Duodenal mucosa (tissue), 2 donors: ENCODE measurements at regions not wholly inside any gene's neighbourhood (a gene's known extent, or its start where the extent isn't known, plus 50 kb on each side); places are given as distances from the start of the nearest gene placed in this dataset.

Source experiments
- H3K27ac ChIP-seq: one replicate; pipeline ENCODE4 v1.7.0; 2013; ENCODE audit warnings: low read depth, low read length
- H3K27me3 ChIP-seq, 2 donors: one replicate each; pipeline ENCODE4 v1.7.0; 2013; ENCODE audit warnings: low read length in 2 of 2, control low read depth in 1 of 2; ENCODE audit not compliant: insufficient read depth in 2 of 2, control insufficient read depth in 1 of 2
- H3K36me3 ChIP-seq, 2 donors: one replicate each; pipeline ENCODE4 v1.7.0; 2013; ENCODE audit warnings: low read length in 2 of 2, control low read depth in 1 of 2; ENCODE audit not compliant: insufficient read depth in 2 of 2, control insufficient read depth in 1 of 2
- H3K4me1 ChIP-seq, 2 donors: one replicate each; pipeline ENCODE4 v1.7.0; 2013; ENCODE audit warnings: low read length in 2 of 2, control low read depth in 1 of 2; ENCODE audit not compliant: insufficient read depth in 2 of 2, control insufficient read depth in 1 of 2
- H3K4me3 ChIP-seq, 2 donors: one replicate each; pipeline ENCODE4 v1.7.0; 2013; ENCODE audit warnings: low read length in 2 of 2, low read depth in 1 of 2
- H3K9ac ChIP-seq, 2 donors: one replicate each; pipeline ENCODE4 v1.7.0; 2013; ENCODE audit warnings: low read length in 2 of 2, low read depth in 1 of 2
- H3K9me3 ChIP-seq, 2 donors: one replicate each; pipeline ENCODE4 v1.7.0; 2013; ENCODE audit warnings: low read length in 2 of 2, control low read depth in 1 of 2; ENCODE audit not compliant: control insufficient read depth in 1 of 2

DNA sequence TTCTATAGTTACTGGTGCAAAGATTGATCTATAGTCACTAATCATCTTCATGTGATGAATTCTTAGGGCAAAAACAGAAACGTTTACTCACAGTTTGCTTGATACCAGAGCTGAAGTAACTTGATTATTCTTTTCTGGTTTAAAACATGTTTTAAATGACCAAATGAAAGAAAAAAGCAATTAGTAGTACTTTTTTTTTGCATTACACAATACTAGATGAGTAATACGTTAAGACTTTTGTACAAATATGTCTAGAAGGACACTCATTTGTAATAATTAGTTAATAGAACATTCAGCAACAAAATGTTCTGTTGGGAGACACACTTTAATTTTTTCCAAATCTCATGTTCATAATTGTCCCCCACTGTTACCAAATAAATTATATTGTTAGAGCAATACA is 523.2 kb downstream of the SOX2 start:
- H3K9me3 ChIP-seq = no peaks in the 10 kb centered on the region
- no peaks in the 10 kb centered on the region for H3K36me3 ChIP-seq
- H3K9ac ChIP-seq = no peak overlapping the region
- no peaks in the 10 kb centered on the region for H3K4me1 ChIP-seq
- no peak overlapping the region for H3K27ac ChIP-seq
- no peak overlapping the region for H3K4me3 ChIP-seq
- H3K27me3 ChIP-seq = peaks cover 0 to 4% of the 10 kb centered on the region in 2 donors

DNA sequence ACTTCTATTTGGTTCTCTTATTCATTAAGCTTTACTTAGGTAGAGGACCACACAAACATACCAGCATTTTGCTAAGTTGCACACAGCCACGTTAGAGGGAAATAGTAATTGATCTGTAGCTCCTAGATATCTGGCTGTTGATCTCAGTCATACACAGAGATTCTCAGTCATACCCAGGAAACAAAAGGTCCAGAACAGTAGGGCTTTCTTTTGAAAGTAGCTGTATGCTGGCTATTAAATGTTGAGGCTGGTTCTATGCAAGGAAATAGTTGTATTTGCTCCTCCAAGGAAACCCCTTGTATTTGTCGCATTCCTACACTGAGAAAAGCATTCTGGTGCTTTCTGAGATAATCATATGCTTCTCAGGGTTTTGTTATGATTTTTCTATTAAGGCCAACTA is 523.8 kb downstream of the SOX2 start:
- no peaks in the 10 kb centered on the region for H3K9me3 ChIP-seq
- no peak overlapping the region for H3K27ac ChIP-seq
- H3K36me3 ChIP-seq = no peaks in the 10 kb centered on the region
- peaks cover 0 to 4% of the 10 kb centered on the region in 2 donors for H3K27me3 ChIP-seq
- H3K9ac ChIP-seq = no peak overlapping the region
- no peaks in the 10 kb centered on the region for H3K4me1 ChIP-seq
- no peak overlapping the region for H3K4me3 ChIP-seq

DNA sequence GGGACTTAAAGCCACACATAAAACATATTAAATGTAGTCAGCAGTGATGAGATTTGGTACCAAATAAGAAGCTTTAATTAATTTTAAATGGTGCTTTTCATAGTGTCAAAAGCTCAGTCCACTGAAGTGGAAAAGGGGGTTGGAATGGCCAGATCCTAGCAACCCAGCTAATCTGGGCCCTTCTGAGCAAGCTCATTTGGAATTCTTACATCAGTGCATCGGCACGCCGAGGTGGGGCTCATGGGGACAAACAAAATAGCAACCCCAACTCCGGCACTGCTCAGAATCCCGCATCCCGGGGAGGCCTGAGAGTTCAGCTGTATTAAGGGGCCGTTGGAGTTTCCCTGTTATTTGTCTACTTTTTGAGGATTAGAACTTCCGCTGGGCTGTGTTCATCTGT is 526.4 kb downstream of the SOX2 start:
- Histone ChIP-seq H3K4me1 (no peaks in the 10 kb centered on the region), H3K4me3 (no peak overlapping the region), H3K9me3 (no peaks in the 10 kb centered on the region), H3K9ac (no peak overlapping the region), H3K27ac (no peak overlapping the region), H3K36me3 (no peaks in the 10 kb centered on the region), H3K27me3 (peaks cover 0 to 4% of the 10 kb centered on the region in 2 donors)

DNA sequence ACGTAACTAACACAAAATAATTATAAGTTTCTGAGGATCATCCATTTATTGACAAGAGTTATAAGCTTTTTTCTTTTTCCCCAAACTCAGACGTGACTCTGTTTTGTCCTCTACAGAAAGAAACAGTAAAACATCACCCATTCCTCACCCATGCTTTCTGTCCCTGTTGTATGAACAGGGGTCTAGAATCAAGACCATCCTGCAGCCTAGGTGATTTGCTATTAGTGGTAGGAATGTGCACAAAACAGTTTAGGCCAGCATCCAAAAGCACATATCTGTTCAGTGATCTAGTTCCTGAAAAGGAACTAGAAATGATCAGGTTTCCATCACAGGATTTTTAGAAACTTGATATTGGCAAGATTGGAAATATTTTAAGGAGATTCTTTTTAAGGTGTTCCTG is 527.6 kb downstream of the SOX2 start:
- Histone ChIP-seq H3K27me3 (peaks cover 0 to 4% of the 10 kb centered on the region in 2 donors), H3K4me1 (peaks cover 0 to 4% of the 10 kb centered on the region in 2 donors), H3K27ac (no peak overlapping the region), H3K4me3 (no peak overlapping the region), H3K9me3 (no peaks in the 10 kb centered on the region), H3K9ac (no peak overlapping the region), H3K36me3 (no peaks in the 10 kb centered on the region)

DNA sequence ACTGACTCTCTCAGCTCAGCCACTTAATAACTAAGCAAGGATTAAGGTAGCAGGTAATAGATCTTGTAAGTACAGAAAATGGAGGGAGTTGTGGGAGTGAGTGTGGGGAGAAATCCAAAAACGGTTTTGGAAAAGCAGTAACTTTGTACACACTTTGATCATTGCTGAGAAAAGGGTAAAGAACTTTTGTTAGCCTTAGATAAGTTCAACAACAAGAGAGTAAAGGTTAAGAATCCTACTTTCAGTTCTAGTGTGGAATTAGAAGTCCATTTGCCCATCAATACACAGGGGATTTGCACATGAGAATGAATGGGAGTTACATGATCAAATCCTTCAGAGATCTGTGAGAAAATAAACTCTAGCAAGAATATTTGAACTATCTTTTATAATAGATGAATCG is 528.7 kb downstream of the SOX2 start:
- H3K27ac ChIP-seq = no peak overlapping the region
- H3K9me3 ChIP-seq = no peaks in the 10 kb centered on the region
- peaks cover 0 to 4% of the 10 kb centered on the region in 2 donors for H3K27me3 ChIP-seq
- H3K4me1 ChIP-seq = peaks cover 0 to 7% of the 10 kb centered on the region in 2 donors
- H3K4me3 ChIP-seq = no peak overlapping the region
- no peak overlapping the region for H3K9ac ChIP-seq
- H3K36me3 ChIP-seq = no peaks in the 10 kb centered on the region

DNA sequence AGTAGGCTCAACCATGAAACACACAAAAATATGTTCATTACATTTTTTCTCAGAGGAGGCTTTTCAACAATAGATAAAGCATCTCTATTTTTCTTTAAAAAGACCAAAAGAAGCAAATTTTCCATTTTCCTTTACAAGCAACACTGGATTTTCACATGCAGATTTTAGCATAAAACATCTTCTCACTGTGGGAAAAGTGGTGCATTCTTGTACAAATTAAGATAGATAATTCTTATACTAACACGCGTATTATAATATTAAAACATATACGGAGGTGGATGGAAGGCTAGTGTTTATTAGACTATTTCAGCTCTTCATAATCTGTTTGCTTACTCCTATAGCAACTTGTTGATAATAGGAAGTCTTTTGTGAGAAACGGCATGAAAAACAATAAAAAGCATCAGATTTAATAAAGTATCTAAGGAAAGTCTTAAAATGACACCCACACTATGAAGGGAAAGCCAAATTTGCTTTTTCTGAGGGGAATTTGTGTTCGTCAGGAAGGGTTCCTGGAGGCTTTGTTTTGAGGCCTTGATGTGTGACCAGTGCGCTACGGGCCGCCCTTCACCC is 529.6 kb downstream of the SOX2 start:
- no peak overlapping the region for H3K9ac ChIP-seq
- H3K4me3 ChIP-seq = no peak overlapping the region

DNA sequence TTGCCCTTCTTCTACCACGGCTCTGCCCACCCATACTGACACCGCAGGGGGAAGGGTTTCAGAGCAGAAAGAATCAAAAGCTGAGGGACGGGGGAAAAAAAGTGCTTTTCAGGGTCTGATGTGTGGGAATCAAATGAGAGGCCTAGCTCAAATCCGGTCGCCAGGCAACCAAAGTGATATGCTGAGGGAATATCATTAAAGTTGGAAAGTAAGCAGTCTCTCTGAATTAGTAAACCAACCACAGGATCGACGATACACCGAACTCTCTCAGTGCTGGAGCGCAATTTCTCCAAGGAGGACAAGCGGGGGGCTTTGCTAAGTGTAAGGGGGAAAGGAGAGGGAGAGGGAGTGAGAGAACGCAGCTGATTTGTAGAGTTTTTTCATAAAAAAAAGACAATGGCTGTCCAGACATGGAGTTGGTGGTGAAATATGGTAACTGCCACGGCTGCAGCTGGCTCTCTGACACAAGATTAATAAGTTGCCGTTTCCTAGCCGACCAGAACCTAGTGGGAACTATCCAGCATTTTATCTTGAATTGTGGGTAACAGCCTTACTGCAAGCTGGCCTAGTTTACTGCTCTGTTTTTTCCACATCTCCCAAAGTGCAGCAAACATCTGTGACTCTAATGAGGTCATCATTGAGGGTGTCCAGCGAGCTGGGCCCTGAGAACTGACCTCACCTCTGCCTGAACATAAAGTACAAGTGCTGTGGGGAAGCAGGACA is 530.2 kb downstream of the SOX2 start:
- H3K36me3 ChIP-seq = no peaks in the 10 kb centered on the region
- H3K27me3 ChIP-seq = no peaks in the 10 kb centered on the region
- no peak overlapping the region for H3K4me3 ChIP-seq
- peaks cover 0 to 7% of the 10 kb centered on the region in 2 donors for H3K4me1 ChIP-seq
- H3K9me3 ChIP-seq = no peaks in the 10 kb centered on the region
- no peak overlapping the region for H3K9ac ChIP-seq
- H3K27ac ChIP-seq = no peak overlapping the region

More for the DNA sequence above, 529.6 kb downstream of the SOX2 start:
- H3K27me3 ChIP-seq = no peaks in the 10 kb centered on the region
- no peaks in the 10 kb centered on the region for H3K9me3 ChIP-seq
- peaks cover 0 to 7% of the 10 kb centered on the region in 2 donors for H3K4me1 ChIP-seq
- no peak overlapping the region for H3K27ac ChIP-seq
- H3K36me3 ChIP-seq = no peaks in the 10 kb centered on the region

DNA sequence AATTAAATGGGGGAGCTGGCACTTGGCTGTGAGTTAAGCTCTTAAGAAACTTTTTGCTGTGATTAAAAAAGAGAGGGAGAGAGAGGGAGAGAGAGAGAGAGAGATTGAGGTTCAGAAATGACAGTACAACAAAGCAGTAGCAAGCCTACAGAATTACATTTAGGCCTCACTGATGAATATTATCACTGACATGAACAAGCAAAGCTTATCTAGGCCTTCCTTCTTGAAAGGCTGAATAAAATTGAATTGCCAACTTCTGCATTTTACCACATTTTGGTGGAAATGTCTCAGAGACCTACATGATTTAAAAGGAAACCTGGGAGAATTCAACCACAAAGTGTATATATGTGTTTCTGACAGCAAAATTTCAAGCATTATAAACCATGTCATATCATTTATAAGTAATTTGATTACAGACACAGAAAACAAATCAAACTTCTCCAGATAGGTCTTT is 530.8 kb downstream of the SOX2 start:
- Histone ChIP-seq H3K27me3 (no peaks in the 10 kb centered on the region), H3K4me3 (no peak overlapping the region), H3K4me1 (peaks cover 0 to 7% of the 10 kb centered on the region in 2 donors), H3K9me3 (no peaks in the 10 kb centered on the region), H3K27ac (no peak overlapping the region), H3K36me3 (no peaks in the 10 kb centered on the region), H3K9ac (no peak overlapping the region)

DNA sequence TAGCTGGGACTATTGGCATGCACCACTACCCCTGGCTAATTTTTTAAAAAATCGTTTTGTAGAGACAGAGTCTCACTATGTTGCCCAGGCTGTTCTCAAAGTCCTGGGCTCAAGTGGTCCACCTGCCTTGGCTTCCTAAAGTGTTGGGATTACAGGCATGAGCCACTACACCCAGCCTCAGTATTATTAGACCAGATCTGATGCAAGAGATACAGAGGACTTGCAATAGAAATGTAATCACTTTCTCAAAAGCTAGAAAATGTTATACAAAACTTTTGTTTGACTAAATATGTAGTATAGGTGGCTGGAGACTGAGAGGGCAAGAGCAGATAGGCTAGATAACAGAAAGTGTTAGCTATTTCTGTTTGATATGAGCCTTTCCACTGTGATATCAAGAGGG is 531.9 kb downstream of the SOX2 start:
- Histone ChIP-seq H3K27me3 (no peaks in the 10 kb centered on the region), H3K9me3 (no peaks in the 10 kb centered on the region), H3K4me3 (no peak overlapping the region), H3K27ac (no peak overlapping the region), H3K9ac (no peak overlapping the region), H3K36me3 (no peaks in the 10 kb centered on the region), H3K4me1 (peaks cover 0 to 7% of the 10 kb centered on the region in 2 donors)

DNA sequence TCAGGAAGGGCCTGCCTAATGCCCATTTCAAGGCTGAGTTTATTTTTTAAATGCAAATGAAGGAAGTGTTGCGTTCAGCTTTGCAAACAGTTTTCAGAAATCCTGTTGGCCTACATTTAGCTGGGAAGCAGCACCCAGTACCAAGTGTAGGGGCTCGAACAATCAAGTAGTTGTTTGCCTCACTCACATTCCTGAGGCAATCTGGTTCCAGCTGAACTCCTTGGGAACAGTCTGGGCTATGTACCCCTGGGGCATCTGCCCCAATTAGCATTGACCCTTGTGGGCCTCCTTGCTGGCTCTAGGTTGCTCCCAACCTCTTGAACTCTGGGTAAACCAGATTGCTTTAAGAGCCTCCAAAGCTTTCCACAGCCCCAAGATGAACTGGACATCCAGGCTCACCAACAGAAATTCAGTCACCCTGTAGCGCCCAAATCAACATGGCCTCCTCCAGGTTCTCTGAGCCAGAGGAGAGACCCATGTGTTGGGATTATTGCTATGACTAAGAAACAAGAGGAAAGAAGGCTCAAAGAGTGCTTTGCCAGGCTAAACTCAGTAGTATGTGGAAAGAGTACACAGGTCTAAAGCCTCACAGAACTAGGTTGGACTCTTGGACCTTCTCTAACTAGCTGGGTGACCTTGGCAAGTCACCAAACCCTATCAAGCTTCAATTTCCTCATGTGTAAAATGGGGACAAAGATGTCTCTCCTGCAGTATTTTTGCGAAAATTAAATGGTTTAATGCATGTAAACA is 532.7 kb downstream of the SOX2 start:
- Histone ChIP-seq H3K4me3 (no peak overlapping the region), H3K27ac (no peak overlapping the region), H3K27me3 (no peaks in the 10 kb centered on the region), H3K36me3 (no peaks in the 10 kb centered on the region), H3K9ac (no peak overlapping the region), H3K9me3 (no peaks in the 10 kb centered on the region), H3K4me1 (peaks cover 0 to 7% of the 10 kb centered on the region in 2 donors)
